ENCODE measurements at regions not wholly inside any gene's neighbourhood (a gene's known extent, or its start where the extent isn't known, plus 50 kb on each side); places are given as distances from the start of the nearest gene placed in this dataset.

GRCh38 chr20:41697861-41698559 is 79.8 kb upstream of the CHD6 start:
- Histone ChIP-seq H3K4me1 (ENCODE audit: control insufficient read depth in 1 of 2, insufficient read depth in 1 of 2, low read depth in 1 of 2, low read length in 1 of 2) (peaks cover 9 to 11% of the 10 kb centered on the region in 2 experiments), H3K9me3 (no peaks in the 10 kb centered on the region), H3K27ac (no peak overlapping the region), H3K36me3 (no peaks in the 10 kb centered on the region), H3K27me3 (peaks cover 24% of the 10 kb centered on the region), H3K4me3 (ENCODE audit: low read depth in 1 of 2, low read length in 1 of 2) (no peak overlapping the region)
- TF ChIP-seq CTCF (IDR thresholded peaks at IDR 0.05): no peak

- Histone ChIP-seq H3K4me1 (ENCODE audit: control insufficient read depth in 1 of 2, insufficient read depth in 1 of 2, low read depth in 1 of 2, low read length in 1 of 2) (peaks cover 9 to 16% of the 10 kb centered on the region in 2 experiments), H3K4me3 (ENCODE audit: low read depth in 1 of 2, low read length in 1 of 2) (no peak overlapping the region), H3K36me3 (no peaks in the 10 kb centered on the region), H3K27ac (no peak overlapping the region), H3K27me3 (peaks cover 36% of the 10 kb centered on the region), H3K9me3 (no peaks in the 10 kb centered on the region)
- TF ChIP-seq CTCF (IDR thresholded peaks at IDR 0.05): no peak
Measured at GRCh38 chr20:41696428-41696827, 78.3 kb upstream of the CHD6 start.

- Histone ChIP-seq H3K27me3 (peaks cover 38% of the 10 kb centered on the region), H3K4me3 (ENCODE audit: low read depth in 1 of 2, low read length in 1 of 2) (no peak overlapping the region), H3K27ac (no peak overlapping the region), H3K4me1 (ENCODE audit: control insufficient read depth in 1 of 2, insufficient read depth in 1 of 2, low read depth in 1 of 2, low read length in 1 of 2) (peaks cover 9 to 16% of the 10 kb centered on the region in 2 experiments), H3K36me3 (no peaks in the 10 kb centered on the region), H3K9me3 (no peaks in the 10 kb centered on the region)
- TF ChIP-seq CTCF (IDR thresholded peaks at IDR 0.05): no peak
Measured at GRCh38 chr20:41694796-41695195, 76.6 kb upstream of the CHD6 start.

GRCh38 chr20:41693136-41693979 is 75.2 kb upstream of the CHD6 start:
- no peaks in the 10 kb centered on the region for H3K36me3 ChIP-seq
- H3K4me1 ChIP-seq (ENCODE audit: control insufficient read depth in 1 of 2, insufficient read depth in 1 of 2, low read depth in 1 of 2, low read length in 1 of 2): peaks cover 9 to 16% of the 10 kb centered on the region in 2 experiments
- peaks cover 38% of the 10 kb centered on the region for H3K27me3 ChIP-seq
- peak overlapping the region; percentile 56 to 62 for H3K4me3 ChIP-seq (ENCODE audit: low read depth in 1 of 2, low read length in 1 of 2)
- no peak for TF ChIP-seq CTCF (IDR thresholded peaks at IDR 0.05)
- H3K27ac ChIP-seq: peak overlapping the region; percentile 0
- H3K9me3 ChIP-seq: no peaks in the 10 kb centered on the region

GRCh38 chr20:41692479-41693135 is 74.4 kb upstream of the CHD6 start:
- peaks cover 9 to 16% of the 10 kb centered on the region in 2 experiments for H3K4me1 ChIP-seq (ENCODE audit: control insufficient read depth in 1 of 2, insufficient read depth in 1 of 2, low read depth in 1 of 2, low read length in 1 of 2)

More at GRCh38 chr20:41692479-41693135, 74.4 kb upstream of the CHD6 start:
- H3K9me3 ChIP-seq: no peaks in the 10 kb centered on the region
- TF ChIP-seq CTCF (IDR thresholded peaks at IDR 0.05): no peak
- no peaks in the 10 kb centered on the region for H3K36me3 ChIP-seq
- H3K27ac ChIP-seq: peak overlapping the region; percentile 0
- peak overlapping the region; percentile 56 to 62 for H3K4me3 ChIP-seq (ENCODE audit: low read depth in 1 of 2, low read length in 1 of 2)
- H3K27me3 ChIP-seq: peaks cover 38% of the 10 kb centered on the region

Measured in neutrophil (primary cell).